OCI-LY3 (cell line): ENCODE measurements at regions not wholly inside any gene's neighbourhood (a gene's known extent, or its start where the extent isn't known, plus 50 kb on each side); places are given as distances from the start of the nearest gene placed in this dataset.
"Not testable (repeated sequence)": the region's sequence is repeated elsewhere in the genome, so short reads cannot be mapped to it uniquely, and the experiment has no call there.

Experiments used
- H2AFZ ChIP-seq: fragments of 200-600, 300-600 bp; shearing (Covaris generic); 2 replicates; pipeline ENCODE4 v1.6.0; 2014; ENCODE audit warnings: antibody characterized with exemption, low read depth, low read length
- H3K27ac ChIP-seq: fragments of 200-600, 300-600 bp; sonication (generic); 2 replicates; pipeline ENCODE4 v1.5.1; 2014; ENCODE audit warnings: mild to moderate bottlenecking, low read length, moderate library complexity, mixed read lengths
- H3K27me3 ChIP-seq: fragments of 200-600, 300-600 bp; sonication (generic); 2 replicates; pipeline ENCODE4 v1.6.1; 2014; ENCODE audit warnings: low read depth, low read length, mixed read lengths
- H3K36me3 ChIP-seq: fragments of 200-600, 300-600 bp; sonication (generic); replicated peaks from 2 replicates; pipeline ENCODE3; 2014; ENCODE audit warnings: low read depth, low read length, mixed read lengths
- H3K4me1 ChIP-seq: fragments of 300-600, 200-600 bp; sonication (generic); 2 replicates; pipeline ENCODE4 v1.6.1; 2014; ENCODE audit warnings: low read length, mixed read lengths
- H3K4me2 ChIP-seq: fragments of 200-600, 300-600 bp; sonication (generic); 2 replicates; pipeline ENCODE4 v1.6.1; 2014; ENCODE audit warnings: low read length, mixed read lengths
- H3K4me3 ChIP-seq: fragments of 300-600, 200-600 bp; sonication (generic); 2 replicates; pipeline ENCODE4 v1.5.1; 2014; ENCODE audit warnings: antibody characterized with exemption, mild to moderate bottlenecking, low read length, moderate library complexity
- H3K79me2 ChIP-seq: fragments of 300-600, 200-600 bp; shearing (Covaris generic); 2 replicates; pipeline ENCODE4 v1.6.1; 2014; ENCODE audit warnings: mild to moderate bottlenecking, low read length, mixed read lengths
- H3K9ac ChIP-seq: fragments of 300-600, 200-600 bp; shearing (Covaris generic); 2 replicates; pipeline ENCODE4 v1.6.0; 2014; ENCODE audit warnings: mild to moderate bottlenecking, low read length, moderate library complexity
- H3K9me3 ChIP-seq: fragments of 200-600, 300-600 bp; shearing (Covaris generic); 2 replicates; pipeline ENCODE4 v1.6.1; 2014; ENCODE audit warnings: low read length, mixed read lengths; ENCODE audit not compliant: insufficient read depth
- H4K20me1 ChIP-seq: fragments of 200-600, 300-600 bp; sonication (generic); 2 replicates; pipeline ENCODE4 v1.6.1; 2016; ENCODE audit warnings: low read length, mixed read lengths; ENCODE audit not compliant: insufficient read depth
- EZH2phosphoT487 ChIP-seq: fragments of 200-600 bp; shearing (Covaris generic); IDR thresholded peaks from 2 replicates; pipeline ENCODE4 v1.6.1; 2018; ENCODE audit warnings: antibody characterized with exemption, mixed run types, low read depth
- TF ChIP-seq, protein P1 (sequence below): fragments of 200-600, 300-600 bp; sonication (generic); IDR thresholded peaks from 2 replicates; pipeline ENCODE4 v1.5.1; 2014; ENCODE audit warnings: antibody characterized with exemption, low read length, low read depth

DNA sequence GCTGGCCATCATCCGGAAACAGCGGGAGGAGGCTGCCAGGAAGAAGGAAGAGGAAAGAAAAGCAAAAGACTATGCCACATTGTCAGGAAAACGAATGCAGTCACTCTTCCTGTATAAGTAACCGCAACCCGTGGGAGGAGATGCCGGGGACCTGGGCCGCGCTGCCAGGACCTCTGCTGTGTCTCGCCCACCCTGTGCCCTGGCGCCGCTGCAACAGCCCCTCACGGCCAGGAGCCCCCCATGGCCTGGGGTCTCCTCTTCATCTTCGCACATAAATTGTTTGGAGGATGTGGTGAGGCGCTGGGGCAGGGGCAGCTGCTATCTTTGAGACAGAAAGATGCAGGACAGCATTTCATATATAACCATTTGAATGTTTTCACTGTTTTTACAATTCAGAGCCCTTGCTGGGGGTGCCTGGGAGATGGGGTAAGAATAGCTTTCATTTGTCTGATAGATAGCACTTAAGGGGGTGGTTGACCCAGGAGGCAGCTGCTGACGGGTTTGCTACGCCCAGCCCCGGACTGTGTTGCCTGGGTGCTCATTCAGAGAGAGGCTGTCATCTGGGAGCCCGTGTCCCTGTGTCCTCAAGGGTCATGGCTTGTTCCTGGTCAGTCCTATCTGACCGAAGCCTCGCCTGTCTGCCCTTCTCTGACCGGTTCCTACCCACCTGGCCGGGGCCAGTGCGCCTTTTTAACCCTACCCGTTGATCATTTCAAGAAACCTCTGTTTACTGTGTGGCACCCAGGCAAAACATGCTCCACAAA lies 1067.7 kb upstream of the COX7C start:
- no peak overlapping the region for H3K27ac ChIP-seq
- H3K4me2 ChIP-seq = no peak overlapping the region
- no peaks in the 10 kb centered on the region for H3K4me1 ChIP-seq
- no peaks in the 10 kb centered on the region for H4K20me1 ChIP-seq
- no peaks in the 10 kb centered on the region for H3K79me2 ChIP-seq
- no peak overlapping the region for H3K9ac ChIP-seq
- no peak overlapping the region for H3K4me3 ChIP-seq
- no peaks in the 10 kb centered on the region for H3K36me3 ChIP-seq
- H2AFZ ChIP-seq = no peak overlapping the region
- no peaks in the 10 kb centered on the region for H3K9me3 ChIP-seq
- H3K27me3 ChIP-seq = no peaks in the 10 kb centered on the region
- no peak for TF ChIP-seq EZH2phosphoT487
- TF ChIP-seq, protein P1, sequence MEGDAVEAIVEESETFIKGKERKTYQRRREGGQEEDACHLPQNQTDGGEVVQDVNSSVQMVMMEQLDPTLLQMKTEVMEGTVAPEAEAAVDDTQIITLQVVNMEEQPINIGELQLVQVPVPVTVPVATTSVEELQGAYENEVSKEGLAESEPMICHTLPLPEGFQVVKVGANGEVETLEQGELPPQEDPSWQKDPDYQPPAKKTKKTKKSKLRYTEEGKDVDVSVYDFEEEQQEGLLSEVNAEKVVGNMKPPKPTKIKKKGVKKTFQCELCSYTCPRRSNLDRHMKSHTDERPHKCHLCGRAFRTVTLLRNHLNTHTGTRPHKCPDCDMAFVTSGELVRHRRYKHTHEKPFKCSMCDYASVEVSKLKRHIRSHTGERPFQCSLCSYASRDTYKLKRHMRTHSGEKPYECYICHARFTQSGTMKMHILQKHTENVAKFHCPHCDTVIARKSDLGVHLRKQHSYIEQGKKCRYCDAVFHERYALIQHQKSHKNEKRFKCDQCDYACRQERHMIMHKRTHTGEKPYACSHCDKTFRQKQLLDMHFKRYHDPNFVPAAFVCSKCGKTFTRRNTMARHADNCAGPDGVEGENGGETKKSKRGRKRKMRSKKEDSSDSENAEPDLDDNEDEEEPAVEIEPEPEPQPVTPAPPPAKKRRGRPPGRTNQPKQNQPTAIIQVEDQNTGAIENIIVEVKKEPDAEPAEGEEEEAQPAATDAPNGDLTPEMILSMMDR = no peak

DNA sequence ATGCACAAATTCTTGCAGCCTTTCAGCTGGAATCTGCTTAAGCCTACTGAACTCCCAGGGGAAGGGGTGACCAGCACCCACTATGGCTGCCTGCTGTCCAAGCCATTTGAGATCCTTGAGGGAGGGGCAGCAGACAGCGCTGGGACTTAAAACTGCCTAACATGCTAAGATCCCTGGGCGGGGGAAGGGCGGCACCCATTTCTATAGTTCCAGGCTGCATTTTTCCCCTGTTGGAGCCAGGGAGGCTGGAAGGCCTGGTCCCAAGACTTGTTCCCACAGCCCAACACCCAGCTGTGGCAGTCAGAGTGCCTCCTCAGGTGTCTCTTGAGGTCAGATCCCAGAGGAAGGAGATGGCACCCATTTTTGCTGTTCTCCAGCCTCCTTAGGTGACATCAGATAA lies 1061.3 kb upstream of the COX7C start:
- H3K9ac ChIP-seq = no peak overlapping the region
- H2AFZ ChIP-seq = no peak overlapping the region
- no peak overlapping the region for H3K4me3 ChIP-seq
- H4K20me1 ChIP-seq = no peaks in the 10 kb centered on the region
- TF ChIP-seq, protein P1 = no peak
- no peak for TF ChIP-seq EZH2phosphoT487
- H3K79me2 ChIP-seq = no peaks in the 10 kb centered on the region
- no peaks in the 10 kb centered on the region for H3K4me1 ChIP-seq
- H3K27ac ChIP-seq = no peak overlapping the region
- no peaks in the 10 kb centered on the region for H3K9me3 ChIP-seq
- H3K36me3 ChIP-seq = no peaks in the 10 kb centered on the region
- H3K4me2 ChIP-seq = no peak overlapping the region
- H3K27me3 ChIP-seq = no peaks in the 10 kb centered on the region

DNA sequence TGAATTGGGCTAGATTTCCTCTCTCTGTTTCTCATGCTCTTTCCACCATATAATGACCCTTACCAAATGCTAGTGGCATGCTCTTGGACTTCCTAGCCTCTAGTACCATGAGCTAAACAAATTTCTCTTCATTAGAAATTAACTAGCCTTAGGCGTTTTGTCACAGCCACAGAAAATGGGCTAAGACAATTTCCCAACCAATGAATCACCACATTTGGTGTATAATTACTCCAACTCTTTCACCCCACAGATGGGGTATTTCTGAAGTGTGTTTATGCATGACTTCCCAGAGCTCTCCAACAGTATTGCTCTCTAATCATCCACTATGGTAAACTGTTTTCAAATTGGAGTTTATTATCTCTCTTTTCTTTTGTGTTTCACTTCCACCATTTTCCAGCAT lies 1041.1 kb upstream of the COX7C start:
- H3K4me2 ChIP-seq = no peak overlapping the region
- H3K27me3 ChIP-seq = no peaks in the 10 kb centered on the region
- TF ChIP-seq, protein P1 = no peak
- no peak for TF ChIP-seq EZH2phosphoT487
- H3K9ac ChIP-seq = no peak overlapping the region
- no peaks in the 10 kb centered on the region for H3K36me3 ChIP-seq
- H4K20me1 ChIP-seq = no peaks in the 10 kb centered on the region
- no peak overlapping the region for H2AFZ ChIP-seq
- no peak overlapping the region for H3K27ac ChIP-seq
- no peaks in the 10 kb centered on the region for H3K79me2 ChIP-seq
- no peaks in the 10 kb centered on the region for H3K9me3 ChIP-seq
- H3K4me3 ChIP-seq = no peak overlapping the region
- H3K4me1 ChIP-seq = no peaks in the 10 kb centered on the region

DNA sequence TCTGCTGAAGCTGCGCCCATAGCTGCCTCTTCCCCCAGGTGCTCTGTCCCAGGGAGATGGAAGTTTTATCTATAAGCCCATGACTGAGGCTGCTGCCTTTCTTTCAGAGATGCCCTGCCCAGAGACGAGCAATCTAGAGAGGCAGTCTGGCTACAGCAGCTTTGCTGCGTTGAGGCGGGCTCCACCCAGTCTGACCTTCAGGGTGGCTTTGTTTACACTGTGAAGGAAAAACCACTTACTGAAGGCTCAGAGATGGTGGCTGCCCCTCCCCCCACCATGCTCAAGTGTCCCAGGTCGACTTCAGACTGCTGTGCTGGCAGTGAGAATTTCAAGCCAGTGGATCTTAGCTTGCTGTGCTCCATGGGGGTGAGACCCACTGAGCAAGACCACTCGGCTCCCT lies 1029.9 kb upstream of the COX7C start:
- not testable (repeated sequence) for H3K4me3 ChIP-seq, H3K27ac ChIP-seq, H3K9me3 ChIP-seq, H3K4me1 ChIP-seq, H3K79me2 ChIP-seq, H3K27me3 ChIP-seq, H2AFZ ChIP-seq, H4K20me1 ChIP-seq, H3K4me2 ChIP-seq, H3K9ac ChIP-seq, H3K36me3 ChIP-seq

- H3K36me3 ChIP-seq, H3K9ac ChIP-seq, H3K4me2 ChIP-seq, H2AFZ ChIP-seq, H4K20me1 ChIP-seq, H3K79me2 ChIP-seq, H3K27ac ChIP-seq, H3K4me3 ChIP-seq, H3K4me1 ChIP-seq, H3K27me3 ChIP-seq, H3K9me3 ChIP-seq: not testable (repeated sequence)
Observed at GRCh38 chr5:85588268-85588667, 1029.5 kb upstream of the COX7C start.
